HG03108 (cell line): ENCODE measurements at regions not wholly inside any gene's neighbourhood (a gene's known extent, or its start where the extent isn't known, plus 50 kb on each side); places are given as distances from the start of the nearest gene placed in this dataset.
"Not testable (repeated sequence)": the region's sequence is repeated elsewhere in the genome, so short reads cannot be mapped to it uniquely, and the experiment has no call there.

Source experiments
- ATAC-seq: cut with Tn5 transposase; IDR thresholded peaks from one replicate; pipeline ENCODE4 v1.9.1; 2021; ENCODE audit warnings: moderate library complexity; ENCODE audit not compliant: unreplicated experiment

DNA sequence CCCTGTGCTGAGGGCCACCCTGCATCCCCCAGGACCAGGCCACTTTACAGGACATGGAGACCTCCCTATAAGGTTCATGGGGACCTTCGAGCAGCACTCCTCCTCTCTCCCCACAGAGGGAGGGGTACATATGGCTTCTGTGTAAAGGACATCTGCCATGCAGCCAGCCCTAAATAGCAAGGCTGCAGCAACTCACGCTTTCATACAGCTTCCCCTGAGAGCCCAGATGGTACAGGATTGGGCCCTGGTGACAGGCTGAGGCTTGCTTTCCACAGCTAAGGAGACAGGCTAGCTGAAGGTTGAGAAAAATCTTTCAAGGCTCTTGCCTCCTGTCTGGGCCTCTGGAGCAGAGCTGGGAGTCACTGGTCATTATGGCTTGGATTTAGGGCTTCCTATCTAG lies 147.0 kb upstream of the ZNF366 start:
- no peak for ATAC-seq

DNA sequence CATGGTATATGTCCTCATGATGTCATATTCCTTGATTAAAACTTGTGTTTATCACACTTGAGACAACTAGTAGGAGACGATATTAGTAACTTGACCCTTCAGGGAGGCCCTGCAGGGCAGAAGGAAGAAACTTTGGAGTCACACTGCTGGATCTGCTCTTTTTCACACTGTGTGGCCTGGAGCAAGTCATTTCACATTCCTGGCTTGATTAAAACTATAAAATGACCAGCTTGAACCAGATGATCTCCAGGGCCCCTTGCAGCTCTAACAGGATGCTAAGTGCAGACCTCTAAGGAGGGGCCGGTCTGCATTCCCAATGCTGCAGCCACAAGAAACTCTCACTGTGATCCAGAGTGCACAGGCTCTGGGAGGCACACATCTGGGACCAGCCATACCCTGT lies 146.4 kb upstream of the ZNF366 start:
- no peak for ATAC-seq

DNA sequence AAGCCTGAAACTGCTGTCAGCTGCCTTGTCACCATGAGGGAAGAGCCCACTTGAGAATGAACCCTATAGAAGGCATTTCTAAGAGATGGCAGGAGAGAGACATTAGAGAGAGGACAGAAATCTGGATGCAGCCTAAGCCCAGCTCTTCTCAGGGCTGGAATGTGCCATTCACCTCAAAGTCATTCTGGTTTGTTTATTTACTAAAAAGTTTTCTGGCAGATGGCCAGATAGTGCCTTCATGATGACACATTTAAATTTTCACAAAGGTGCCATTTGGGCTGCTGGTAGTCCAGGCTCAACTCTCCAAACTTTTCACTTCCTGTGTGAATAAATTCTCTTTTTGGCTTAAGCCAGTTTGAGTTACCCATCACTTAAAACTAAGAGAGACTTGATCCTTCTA lies 144.6 kb upstream of the ZNF366 start:
- ATAC-seq: no peak

DNA sequence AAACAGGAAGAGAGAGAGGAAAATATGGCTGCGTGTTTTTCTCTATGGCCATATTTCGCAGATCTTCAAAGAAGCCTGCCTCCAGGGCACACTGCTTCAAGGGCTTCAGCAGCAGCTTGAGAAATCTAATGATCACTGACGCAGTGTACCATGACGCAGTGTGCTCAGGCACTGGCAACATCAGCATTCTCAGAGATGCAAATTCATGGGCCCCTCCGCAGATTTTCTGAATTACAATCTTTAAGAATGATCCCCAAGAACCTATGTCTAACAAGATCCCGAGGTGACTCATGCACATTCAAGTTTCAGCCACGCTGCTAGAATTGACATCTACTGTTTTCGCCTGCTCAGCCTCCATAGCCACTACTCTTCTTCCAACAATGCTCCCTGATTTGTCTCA lies 143.9 kb upstream of the ZNF366 start:
- no peak for ATAC-seq

DNA sequence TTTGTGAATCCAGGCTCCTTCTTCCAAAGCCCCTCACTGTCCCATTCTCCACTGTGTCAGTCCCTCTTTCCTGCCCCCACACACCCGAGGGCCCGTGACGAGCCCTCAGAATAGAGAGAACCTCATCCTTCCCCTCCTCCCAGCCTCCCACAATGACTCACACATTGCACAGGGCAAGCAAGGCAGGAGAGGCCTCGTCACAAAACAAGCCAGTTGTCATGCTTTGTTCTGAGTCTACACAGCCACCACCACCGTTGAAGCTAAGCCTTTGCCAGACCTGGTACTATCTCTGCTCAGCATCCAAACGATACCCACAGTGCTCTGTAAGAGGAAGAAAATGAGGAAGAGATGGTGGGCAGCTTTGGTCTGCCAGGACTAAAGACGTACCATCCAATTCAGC lies 142.2 kb upstream of the ZNF366 start:
- no peak for ATAC-seq

DNA sequence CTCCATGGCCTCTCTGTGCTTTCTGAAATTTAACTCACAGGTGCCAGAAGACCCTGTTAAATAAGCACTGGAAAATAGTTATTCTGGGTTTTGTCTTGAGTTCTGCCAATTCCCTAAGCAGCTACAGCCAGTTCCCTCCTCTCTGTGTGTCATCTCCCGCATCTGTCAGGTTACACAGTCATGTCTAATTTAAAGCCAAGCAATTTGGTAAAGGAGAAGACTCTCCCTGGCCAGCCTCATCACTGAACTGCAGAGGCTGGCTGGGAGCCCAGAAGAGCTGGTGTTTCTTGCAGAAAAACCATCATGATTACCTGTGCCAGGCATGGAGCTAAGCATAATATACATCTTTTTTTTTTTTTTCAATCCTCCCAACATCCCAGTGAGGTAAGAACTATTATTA lies 141.3 kb upstream of the ZNF366 start:
- ATAC-seq: no peak

DNA sequence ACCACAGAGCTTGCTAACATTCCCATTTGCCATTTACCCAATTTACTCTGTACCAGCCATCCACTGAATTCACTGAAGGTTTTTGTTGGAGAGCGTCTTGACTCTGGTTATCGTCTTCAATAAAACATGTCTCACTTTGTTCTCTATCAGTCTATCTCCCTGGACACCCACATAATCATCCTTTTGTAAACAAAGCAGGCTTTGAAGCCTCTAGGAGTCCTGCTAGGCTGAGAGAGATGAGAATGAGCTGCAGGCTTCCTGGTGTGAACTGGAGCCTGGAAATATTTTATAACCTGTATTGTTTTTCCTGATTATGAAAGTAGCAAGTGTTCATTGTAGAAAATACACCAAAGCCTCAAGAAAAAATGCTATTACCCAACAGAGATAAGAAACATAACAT lies 140.6 kb upstream of the ZNF366 start:
- no peak for ATAC-seq

DNA sequence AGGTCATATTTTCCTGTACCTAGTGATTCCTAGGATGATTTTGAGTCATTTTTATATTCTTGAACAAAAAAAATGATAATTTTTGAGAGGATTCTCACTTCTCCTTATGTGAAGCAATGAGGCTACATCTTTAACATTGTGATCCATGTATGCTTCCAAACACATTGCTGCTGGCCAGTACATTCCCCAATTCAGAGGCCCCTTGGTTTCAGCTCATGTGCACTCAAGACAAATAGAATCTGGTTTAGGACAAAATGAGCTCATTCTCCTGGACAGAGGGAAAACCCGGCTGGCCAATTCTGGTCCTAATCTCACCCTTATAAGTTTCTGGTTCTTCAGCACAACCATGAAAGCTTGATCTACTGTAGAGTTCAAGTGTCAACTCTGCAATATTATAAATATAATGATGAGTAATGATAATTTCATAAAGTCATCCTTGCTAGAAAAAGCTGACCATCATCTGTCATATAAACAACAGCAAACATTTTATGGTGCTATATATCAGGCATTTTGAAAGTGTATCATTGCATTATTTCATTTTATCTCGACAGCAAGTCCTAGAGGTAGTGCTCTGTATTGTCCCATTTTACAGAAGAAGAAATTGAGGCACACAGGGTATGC lies 139.1 kb upstream of the ZNF366 start:
- no peak for ATAC-seq

DNA sequence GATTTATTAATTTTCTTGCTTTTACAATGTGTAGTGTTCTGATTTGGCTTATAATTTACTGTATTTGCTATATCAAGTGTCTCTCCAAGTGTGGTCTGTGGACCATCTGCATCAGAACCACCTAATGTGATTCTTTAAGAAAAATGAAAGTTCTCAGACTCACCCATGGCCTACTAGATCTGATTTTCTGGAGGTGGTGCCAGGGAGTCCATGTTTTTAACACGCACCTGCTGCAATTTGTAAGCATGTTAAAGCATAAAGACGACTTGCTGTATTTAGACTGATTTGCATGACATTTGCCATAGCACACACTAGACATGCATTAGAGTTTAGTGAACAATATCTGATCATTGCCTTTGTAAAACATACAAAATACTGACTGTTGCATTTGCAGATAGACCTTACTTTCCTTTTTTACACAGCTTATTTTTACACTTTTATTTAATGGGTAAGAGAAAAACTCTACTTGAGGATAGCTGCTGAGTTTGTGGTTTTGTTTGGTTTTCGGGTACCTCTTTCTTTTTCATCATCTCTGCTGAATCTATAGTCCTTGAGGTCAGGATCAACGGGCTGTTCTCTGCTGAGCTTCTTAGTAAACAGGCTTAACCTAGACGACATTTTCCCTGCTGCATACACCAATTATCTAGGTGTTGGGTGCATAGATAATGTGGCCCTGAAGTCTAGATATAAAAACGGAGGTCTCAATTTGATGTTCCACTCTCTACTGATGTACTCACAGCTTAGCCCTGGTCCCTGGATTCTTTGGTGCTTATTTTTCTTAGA lies 138.0 kb upstream of the ZNF366 start:
- no peak for ATAC-seq

DNA sequence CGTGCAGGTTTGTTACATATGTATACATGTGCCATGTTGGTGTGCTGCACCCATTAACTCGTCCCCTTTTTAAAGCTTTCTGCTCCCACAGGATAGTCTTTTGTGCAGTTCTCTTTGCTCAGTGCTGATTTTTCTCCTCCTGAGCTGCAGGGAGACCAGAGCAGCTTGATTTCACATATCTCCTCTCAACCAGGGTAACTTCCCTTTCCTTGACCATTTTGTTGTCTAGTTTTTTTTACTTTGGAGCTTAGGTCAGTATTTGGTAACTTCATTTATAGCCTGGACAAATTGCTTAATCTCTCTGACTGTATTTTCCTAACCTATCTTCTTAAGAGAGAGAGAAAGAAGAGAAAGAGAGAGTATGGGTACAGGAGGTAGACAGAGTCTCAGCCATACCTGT lies 137.1 kb upstream of the ZNF366 start:
- no peak for ATAC-seq

DNA sequence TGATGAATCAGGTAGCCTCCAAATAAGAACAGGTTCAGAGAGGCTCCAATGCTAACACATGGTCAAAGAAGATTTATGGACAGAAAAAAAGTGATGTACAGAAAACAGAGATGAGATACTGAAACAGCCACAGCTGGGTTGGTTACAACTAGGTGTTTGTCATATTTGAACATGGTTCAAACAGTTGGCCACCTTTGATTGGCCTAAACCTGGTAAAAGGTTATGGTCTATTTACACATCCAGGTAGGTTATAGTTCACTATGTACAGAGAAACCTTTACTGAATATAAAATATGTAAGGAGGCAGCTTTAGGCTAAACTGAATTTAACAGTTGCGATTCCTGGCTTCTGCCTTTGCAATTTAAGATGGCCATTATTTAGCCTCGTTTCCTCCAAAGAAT lies 134.0 kb upstream of the ZNF366 start:
- ATAC-seq: no peak

DNA sequence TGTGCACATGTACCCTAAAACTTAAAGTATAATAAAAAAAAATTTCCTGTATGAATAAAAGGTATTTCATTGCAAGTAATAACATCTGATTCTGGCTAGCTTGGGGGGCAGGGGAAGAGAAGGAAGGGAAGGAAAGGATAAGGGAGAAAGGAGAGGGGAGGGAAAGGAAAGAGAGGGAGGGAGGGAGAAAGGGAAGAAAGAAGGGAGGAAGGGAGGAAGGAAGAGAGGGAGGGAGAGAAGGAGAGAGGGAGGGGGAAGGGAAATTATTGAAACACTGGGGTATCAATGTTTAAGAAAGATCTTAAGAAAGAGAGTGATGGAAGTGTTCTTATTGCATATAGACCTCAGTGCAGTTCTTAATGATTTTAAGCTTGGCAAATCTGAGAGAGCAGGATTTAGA lies 129.8 kb upstream of the ZNF366 start:
- ATAC-seq: no peak

DNA sequence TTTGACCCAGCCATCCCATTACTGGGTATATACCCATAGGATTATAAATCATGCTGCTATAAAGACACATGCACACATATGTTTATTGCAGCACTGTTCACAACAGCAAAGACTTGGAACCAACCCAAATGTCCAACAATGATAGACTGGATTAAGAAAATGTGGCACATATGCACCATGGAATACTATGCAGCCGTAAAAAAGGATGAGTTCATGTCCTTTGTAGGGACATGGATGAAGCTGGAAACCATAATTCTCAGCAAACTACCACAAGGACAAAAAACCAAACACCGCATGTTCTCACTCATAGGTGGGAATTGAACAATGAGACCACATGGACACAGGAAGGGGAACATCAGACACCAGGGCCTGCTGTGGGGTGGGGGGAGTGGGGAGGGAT lies 129.4 kb upstream of the ZNF366 start:
- ATAC-seq: not testable (repeated sequence)

DNA sequence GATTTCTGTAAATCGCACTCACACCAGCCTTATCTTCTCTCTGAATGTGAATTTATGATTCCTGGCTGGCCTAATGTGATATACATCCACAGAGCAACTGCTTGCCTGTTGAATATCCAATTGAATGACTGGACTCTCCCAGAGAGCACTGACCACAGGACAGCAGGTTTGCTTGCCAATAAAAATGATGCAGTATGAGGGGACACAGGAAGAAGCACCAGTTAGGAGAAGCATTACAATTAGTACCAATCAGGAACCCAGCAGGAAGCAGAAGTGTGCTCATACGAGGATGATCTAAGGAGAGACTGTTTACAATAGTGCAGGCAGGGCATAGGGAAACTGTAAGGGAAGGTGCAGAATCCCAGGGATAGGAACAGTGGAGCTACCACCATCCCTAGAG lies 127.2 kb upstream of the ZNF366 start:
- no peak for ATAC-seq

DNA sequence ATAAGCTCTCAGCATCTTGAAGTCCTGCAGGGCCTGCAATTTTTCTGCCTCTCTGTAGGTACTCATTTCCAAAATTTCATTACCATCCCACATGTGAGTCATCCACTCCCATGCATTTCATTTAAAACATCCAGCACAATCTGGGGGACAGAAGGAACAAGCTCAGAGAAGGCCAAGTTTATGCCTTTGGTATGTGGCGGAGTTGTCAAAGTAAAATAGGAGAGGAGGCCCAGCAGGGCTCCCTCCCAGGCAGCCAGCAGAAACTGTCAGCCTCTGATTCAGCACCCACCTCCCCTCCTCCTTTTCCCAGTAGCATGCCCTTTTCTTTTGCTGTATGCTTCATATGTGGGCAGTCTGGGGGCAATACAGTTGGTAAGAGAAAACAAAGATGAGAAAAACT lies 126.4 kb upstream of the ZNF366 start:
- no peak for ATAC-seq

DNA sequence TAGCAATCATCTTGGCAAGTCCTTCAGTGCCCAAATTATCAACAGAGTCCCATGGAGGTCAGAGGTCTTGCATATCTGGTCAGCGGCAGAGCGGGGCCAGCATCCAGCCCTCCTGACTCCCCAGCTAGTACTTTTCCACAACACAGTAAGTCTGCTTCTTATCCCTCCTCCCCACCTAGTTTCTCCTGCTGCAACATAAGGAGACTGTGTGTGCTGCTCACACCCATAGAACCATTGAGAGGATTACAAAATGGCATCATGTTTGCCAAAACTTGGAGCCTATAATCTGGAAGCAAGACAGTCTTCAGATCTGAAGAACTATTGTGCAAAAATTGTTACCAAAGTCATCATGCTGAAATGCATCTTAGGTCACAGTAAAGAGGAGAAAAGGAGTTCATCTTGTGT lies 125.8 kb upstream of the ZNF366 start:
- no peak for ATAC-seq

DNA sequence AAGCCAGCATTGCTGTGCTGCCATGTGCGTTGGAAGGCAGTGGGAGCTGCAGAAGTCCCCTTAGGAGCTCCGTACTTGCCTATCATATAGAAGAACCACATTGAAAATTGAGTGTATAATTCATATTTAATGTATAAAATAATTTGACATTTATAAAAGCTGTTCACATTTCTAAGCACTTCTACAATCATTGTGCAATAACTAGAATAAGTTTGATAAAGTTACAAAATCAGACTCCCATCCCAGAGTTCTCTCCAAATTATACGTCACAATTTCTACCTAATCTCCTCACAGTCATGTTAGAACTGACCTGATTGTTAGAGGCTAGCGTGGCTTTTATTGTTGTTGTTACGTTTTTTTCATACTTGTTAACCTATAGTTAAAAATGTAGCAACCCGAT lies 123.5 kb upstream of the ZNF366 start:
- no peak for ATAC-seq

DNA sequence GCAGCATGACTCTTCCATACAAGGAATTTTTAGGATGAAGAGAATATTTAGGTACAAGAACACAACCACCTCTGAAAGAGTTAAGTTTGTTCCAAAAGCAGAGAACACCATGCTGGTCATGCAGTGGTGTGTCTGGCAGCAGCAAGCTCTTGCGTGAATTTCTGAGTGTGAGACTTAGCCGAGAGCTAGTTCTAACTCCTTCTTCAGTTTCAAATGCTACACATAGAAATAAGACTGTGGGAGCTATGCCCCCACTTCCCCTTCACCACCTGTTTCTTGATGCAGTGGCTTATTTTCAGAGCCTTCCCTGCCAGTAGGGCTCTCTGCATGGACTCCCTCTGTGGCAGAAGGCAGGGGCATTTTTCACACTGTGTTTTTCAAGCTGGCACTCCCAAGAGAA lies 122.9 kb upstream of the ZNF366 start:
- no peak for ATAC-seq

DNA sequence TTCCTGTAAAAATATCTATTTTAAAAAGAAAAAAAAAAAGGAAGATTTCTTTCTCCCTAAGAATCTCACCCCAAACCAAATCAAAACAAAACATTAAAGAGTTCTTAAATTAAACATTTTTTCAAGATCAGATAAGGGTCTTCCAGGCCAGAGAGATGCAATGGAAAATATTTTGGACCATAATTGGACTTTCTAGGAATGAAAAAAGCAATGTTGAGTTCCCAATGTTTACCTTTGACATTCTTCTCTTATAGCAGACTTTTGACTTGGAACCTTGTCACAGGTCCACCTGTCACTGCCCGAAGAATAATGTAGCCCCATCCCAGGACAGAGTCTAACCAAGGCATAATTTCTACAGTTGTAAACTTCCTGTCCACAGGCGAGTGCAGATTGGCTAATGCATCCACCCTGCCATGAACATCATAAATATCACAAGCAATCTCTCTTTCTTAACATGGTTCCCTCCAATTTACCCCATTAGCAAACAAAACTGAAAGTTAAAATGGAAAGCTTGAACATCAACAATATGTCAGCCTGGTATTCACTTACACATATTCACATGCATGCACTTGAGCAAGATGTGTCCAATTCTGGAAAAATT lies 121.7 kb upstream of the ZNF366 start:
- no peak for ATAC-seq

DNA sequence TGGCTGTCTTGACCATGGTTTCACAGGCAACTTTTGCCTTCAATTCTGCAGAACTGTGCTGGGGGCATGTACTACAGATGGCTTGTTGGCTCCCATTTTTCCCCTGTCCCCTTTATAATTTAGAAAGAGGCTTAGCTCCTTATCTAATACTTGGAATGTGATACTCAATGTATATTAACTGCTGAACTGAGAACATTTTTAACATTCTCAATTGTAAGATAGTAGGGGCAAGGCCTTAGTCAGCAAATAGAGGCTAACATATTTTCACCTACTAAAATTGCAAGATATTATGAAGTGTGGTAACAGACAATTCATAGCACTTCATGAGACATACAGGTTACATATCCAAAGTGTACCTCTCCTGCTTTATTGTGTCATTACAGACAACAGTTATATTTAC lies 118.1 kb upstream of the ZNF366 start:
- ATAC-seq: no peak

DNA sequence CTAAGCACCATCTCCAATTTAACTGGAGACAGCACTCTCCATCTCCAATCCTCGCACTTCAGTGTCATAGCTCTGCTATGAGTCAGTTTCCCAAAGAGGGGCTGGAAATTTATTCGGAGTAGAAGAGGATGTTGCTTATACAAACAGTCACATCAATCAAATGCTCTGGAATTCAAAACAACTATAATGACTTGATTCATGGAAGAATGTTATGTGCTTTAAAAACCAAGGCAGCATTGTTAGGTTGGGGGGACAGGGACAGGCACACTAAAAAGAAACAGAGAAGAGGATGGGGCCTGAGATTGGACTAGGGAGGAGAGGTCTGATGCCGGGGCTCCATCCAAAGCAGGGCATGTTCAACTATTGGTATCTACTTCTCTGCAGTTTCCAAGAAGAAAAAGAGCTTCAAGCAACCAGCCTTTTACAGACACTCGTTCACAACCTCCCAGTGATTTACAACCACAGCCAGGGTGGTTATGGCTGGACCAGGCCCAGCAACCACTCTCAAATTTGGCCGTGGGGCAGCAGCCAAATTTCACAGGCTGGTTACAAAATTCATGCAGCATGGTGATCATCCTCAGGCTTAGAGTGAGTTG lies 117.5 kb upstream of the ZNF366 start:
- no peak for ATAC-seq

DNA sequence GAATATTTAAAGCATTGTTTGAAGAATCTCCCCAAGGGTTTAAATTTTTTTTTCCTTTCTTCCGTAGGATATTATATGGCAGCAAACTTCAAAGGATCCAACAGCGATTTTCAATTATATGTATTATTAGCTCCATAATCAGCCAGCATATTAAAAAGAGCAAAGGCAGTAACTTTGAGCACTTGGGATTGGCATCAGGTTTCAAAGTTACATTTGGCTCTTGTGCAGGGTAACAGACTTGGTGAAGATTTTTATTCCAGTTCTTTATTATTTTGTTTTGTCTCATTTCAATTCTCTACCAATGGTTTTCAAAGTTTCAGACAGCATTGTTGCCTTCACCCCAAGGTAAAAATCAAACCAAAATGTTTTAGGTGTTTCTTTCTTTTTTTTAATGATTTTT lies 116.7 kb upstream of the ZNF366 start:
- no peak for ATAC-seq
